NK-92 treated with Interleukin-12 subunit alpha and Interleukin-12 subunit beta, amount 100 ng/mL, for 24 hours (cell line): ENCODE measurements at regions not wholly inside any gene's neighbourhood (a gene's known extent, or its start where the extent isn't known, plus 50 kb on each side); places are given as distances from the start of the nearest gene placed in this dataset.

ENCODE experiments used
- DNase-seq: peaks from one replicate; lab custom pipeline; 2025; lab: John Stamatoyannopoulos, UW

GRCh38 chr5:3954633-3955032 is 359.0 kb downstream of the IRX1 start:
- no peak for DNase-seq

GRCh38 chr5:3957658-3958057 is 362.0 kb downstream of the IRX1 start:
- no peak for DNase-seq

- no peak for DNase-seq
These were observed 362.8 kb downstream of the IRX1 start for GRCh38 chr5:3958389-3958788.

- DNase-seq, result no peak
These were observed 366.5 kb downstream of the IRX1 start for GRCh38 chr5:3962113-3962512.

GRCh38 chr5:3963652-3964051 is 368.0 kb downstream of the IRX1 start:
- no peak for DNase-seq

- no peak for DNase-seq
These were observed 384.5 kb downstream of the IRX1 start for GRCh38 chr5:3980156-3980555.

- DNase-seq, result no peak
These were observed 392.2 kb downstream of the IRX1 start for GRCh38 chr5:3987867-3988266.

GRCh38 chr5:3993856-3994473 is 398.3 kb downstream of the IRX1 start:
- no peak for DNase-seq

- no peak for DNase-seq
These were observed 399.0 kb downstream of the IRX1 start for GRCh38 chr5:3994628-3995027.

GRCh38 chr5:3995954-3996619 is 400.5 kb downstream of the IRX1 start:
- no peak for DNase-seq

- no peak for DNase-seq
These were observed 401.2 kb downstream of the IRX1 start for GRCh38 chr5:3996707-3997336.

GRCh38 chr5:3997670-3998069 is 402.0 kb downstream of the IRX1 start:
- no peak for DNase-seq

GRCh38 chr5:3999929-4000328 is 404.3 kb downstream of the IRX1 start:
- no peak for DNase-seq

GRCh38 chr5:4001004-4001403 is 405.4 kb downstream of the IRX1 start:
- DNase-seq, result no peak

- no peak for DNase-seq
These were observed 406.3 kb downstream of the IRX1 start for GRCh38 chr5:4001758-4002533.

- no peak for DNase-seq
These were observed 409.7 kb downstream of the IRX1 start for GRCh38 chr5:4005335-4005734.

- DNase-seq, result no peak
These were observed 411.4 kb downstream of the IRX1 start for GRCh38 chr5:4007001-4007400.

- DNase-seq, result no peak
These were observed 416.3 kb downstream of the IRX1 start for GRCh38 chr5:4011943-4012342.

GRCh38 chr5:4013106-4013898 is 417.7 kb downstream of the IRX1 start:
- no peak for DNase-seq

GRCh38 chr5:4015709-4016108 is 420.1 kb downstream of the IRX1 start:
- no peak for DNase-seq

- DNase-seq, result no peak
These were observed 421.6 kb downstream of the IRX1 start for GRCh38 chr5:4017076-4017803.
